GM10248 (cell line): ENCODE measurements at regions not wholly inside any gene's neighbourhood (a gene's known extent, or its start where the extent isn't known, plus 50 kb on each side); places are given as distances from the start of the nearest gene placed in this dataset.

ENCODE experiments used
- CTCF ChIA-PET: fragments of 300-600 bp; sonication (Branson Sonifier 250); formaldehyde crosslinking; extraction: SDS; loops from one replicate; lab custom pipeline; 2021; ENCODE audit warnings: antibody characterized with exemption; lab: Yijun Ruan, JAX
- POLR2A ChIA-PET: fragments of 350-650 bp; sonication (Branson Sonifier 250); formaldehyde crosslinking; extraction: SDS; loops from one replicate; lab custom pipeline; 2020; ENCODE audit warnings: antibody characterized with exemption; lab: Yijun Ruan, JAX
- DNase-seq: peaks from one replicate; pipeline ENCODE4 v3.0.0; 2012; ENCODE audit errors: extremely low spot score
- TF ChIP-seq, protein P1 (sequence below): IDR thresholded peaks from 2 replicates; pipeline ENCODE4 v1.5.1; 2012; ENCODE audit warnings: mild to moderate bottlenecking, low read depth; ENCODE audit errors: extremely low read depth, missing control alignments, control extremely low read depth

- no peak for DNase-seq
- TF ChIP-seq, protein P1, sequence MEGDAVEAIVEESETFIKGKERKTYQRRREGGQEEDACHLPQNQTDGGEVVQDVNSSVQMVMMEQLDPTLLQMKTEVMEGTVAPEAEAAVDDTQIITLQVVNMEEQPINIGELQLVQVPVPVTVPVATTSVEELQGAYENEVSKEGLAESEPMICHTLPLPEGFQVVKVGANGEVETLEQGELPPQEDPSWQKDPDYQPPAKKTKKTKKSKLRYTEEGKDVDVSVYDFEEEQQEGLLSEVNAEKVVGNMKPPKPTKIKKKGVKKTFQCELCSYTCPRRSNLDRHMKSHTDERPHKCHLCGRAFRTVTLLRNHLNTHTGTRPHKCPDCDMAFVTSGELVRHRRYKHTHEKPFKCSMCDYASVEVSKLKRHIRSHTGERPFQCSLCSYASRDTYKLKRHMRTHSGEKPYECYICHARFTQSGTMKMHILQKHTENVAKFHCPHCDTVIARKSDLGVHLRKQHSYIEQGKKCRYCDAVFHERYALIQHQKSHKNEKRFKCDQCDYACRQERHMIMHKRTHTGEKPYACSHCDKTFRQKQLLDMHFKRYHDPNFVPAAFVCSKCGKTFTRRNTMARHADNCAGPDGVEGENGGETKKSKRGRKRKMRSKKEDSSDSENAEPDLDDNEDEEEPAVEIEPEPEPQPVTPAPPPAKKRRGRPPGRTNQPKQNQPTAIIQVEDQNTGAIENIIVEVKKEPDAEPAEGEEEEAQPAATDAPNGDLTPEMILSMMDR, result no peak
- CTCF ChIA-PET, result no interaction called here
- POLR2A ChIA-PET, result no interaction called here
Observed at GRCh38 chrX:22347491-22347890, 74.8 kb downstream of the CBLL2 start.

DNA sequence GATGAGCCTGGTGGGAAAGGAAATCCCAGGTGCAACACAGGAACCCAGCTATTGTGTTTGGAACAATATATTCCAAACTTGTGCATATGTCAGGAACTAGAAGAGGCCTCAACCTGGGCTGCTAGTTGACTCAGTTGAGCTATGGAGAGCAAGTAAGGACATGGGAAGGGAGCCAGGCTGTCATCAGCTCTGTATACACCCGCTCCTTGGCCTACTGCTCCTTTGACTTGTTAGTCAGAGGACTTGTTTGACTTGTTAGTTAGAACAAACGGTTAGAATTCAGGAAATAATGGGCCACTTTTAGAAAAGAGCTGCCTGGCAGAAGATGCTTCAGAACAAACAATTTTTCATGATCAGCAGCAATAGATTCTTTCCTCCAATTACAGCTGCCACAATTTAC is 76.4 kb downstream of the CBLL2 start:
- TF ChIP-seq, protein P1, result no peak
- ChIA-PET POLR2A (no interaction called here), CTCF (no interaction called here)
- DNase-seq, result no peak

- TF ChIP-seq, protein P1, result no peak
- ChIA-PET POLR2A (no interaction called here), CTCF (interaction anchor here (0.8 kb wide), 1 partner anchor 23 kb away, joined by 3 read pairs; no protein-coding TSS in a partner anchor)
- no peak for DNase-seq
Observed at GRCh38 chrX:22351076-22351475, 78.4 kb downstream of the CBLL2 start.

GRCh38 chrX:22351966-22352365 is 79.3 kb downstream of the CBLL2 start:
- CTCF ChIA-PET, result no interaction called here
- POLR2A ChIA-PET, result no interaction called here

GRCh38 chrX:22357621-22358020 is 84.9 kb downstream of the CBLL2 start:
- POLR2A ChIA-PET, result no interaction called here
- TF ChIP-seq, protein P1, result no peak
- CTCF ChIA-PET, result no interaction called here
- DNase-seq, result no peak

More at GRCh38 chrX:22351966-22352365, 79.3 kb downstream of the CBLL2 start:
- DNase-seq, result no peak
- TF ChIP-seq, protein P1, result no peak

DNA sequence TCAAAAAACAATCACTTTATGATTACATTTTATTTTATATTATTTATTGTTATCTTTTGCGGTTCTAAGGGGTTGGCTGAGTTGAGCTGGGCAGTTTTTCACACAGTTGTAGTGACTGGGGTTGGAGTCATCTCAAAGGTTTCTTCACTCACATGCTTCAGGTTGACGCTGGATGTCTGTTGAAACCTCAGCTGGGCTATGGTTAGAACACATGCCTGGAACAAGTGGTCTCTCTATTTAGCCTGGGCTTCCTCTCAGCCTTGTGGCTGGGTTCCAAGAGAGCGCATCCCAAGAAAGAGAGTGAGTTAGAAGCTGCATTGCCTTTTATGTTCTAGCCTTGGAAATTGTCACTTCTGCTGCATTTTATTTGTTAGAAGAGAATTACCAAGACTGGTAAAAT is 87.4 kb downstream of the CBLL2 start:
- POLR2A ChIA-PET, result no interaction called here
- CTCF ChIA-PET, result no interaction called here
- TF ChIP-seq, protein P1, result no peak

GRCh38 chrX:22365460-22365859 is 92.7 kb downstream of the CBLL2 start:
- ChIA-PET CTCF (no interaction called here), POLR2A (no interaction called here)
- no peak for DNase-seq
- TF ChIP-seq, protein P1, result no peak

More for the DNA sequence above, 87.4 kb downstream of the CBLL2 start:
- no peak for DNase-seq
